ENCODE measurements at regions not wholly inside any gene's neighbourhood (a gene's known extent, or its start where the extent isn't known, plus 50 kb on each side); places are given as distances from the start of the nearest gene placed in this dataset.

- TF ChIP-seq CTCF (IDR thresholded peaks at IDR 0.05): no peak
- TF ChIP-seq POLR2A (IDR thresholded peaks at IDR 0.05): no peak
Measured at GRCh38 chr4:45951153-45951552, 172.7 kb downstream of the GABRG1 start.

All from uterus (tissue), 2 donors.